HG02642 (cell line): ENCODE measurements at regions not wholly inside any gene's neighbourhood (a gene's known extent, or its start where the extent isn't known, plus 50 kb on each side); places are given as distances from the start of the nearest gene placed in this dataset.

Experiments
- ATAC-seq: cut with Tn5 transposase; IDR thresholded peaks from one replicate; pipeline ENCODE4 v1.9.1; 2021; ENCODE audit warnings: mild to moderate bottlenecking; ENCODE audit not compliant: unreplicated experiment, poor library complexity

- ATAC-seq: no peak
Observed at GRCh38 chr2:128969374-128969773, 650.7 kb upstream of the HS6ST1 start.

GRCh38 chr2:128970332-128971116 is 651.9 kb upstream of the HS6ST1 start:
- no peak for ATAC-seq

GRCh38 chr2:128973566-128973965 is 654.9 kb upstream of the HS6ST1 start:
- no peak for ATAC-seq

- ATAC-seq: no peak
Observed at GRCh38 chr2:128978212-128978611, 659.5 kb upstream of the HS6ST1 start.

- no peak for ATAC-seq
Observed at GRCh38 chr2:128979182-128979581, 660.5 kb upstream of the HS6ST1 start.

GRCh38 chr2:128980475-128980874 is 661.8 kb upstream of the HS6ST1 start:
- ATAC-seq: no peak

GRCh38 chr2:128981353-128981752 is 662.7 kb upstream of the HS6ST1 start:
- no peak for ATAC-seq

- no peak for ATAC-seq
Observed at GRCh38 chr2:128982001-128982400, 663.3 kb upstream of the HS6ST1 start.

- no peak for ATAC-seq
Observed at GRCh38 chr2:128982670-128983069, 664.0 kb upstream of the HS6ST1 start.

- no peak for ATAC-seq
Observed at GRCh38 chr2:128983094-128983493, 664.4 kb upstream of the HS6ST1 start.

- ATAC-seq: no peak
Observed at GRCh38 chr2:128984081-128984480, 665.4 kb upstream of the HS6ST1 start.

GRCh38 chr2:128984855-128985254 is 666.2 kb upstream of the HS6ST1 start:
- ATAC-seq: no peak

- ATAC-seq: no peak
Observed at GRCh38 chr2:128986026-128986715, 667.5 kb upstream of the HS6ST1 start.

GRCh38 chr2:128986867-128987268 is 668.2 kb upstream of the HS6ST1 start:
- no peak for ATAC-seq

- no peak for ATAC-seq
Observed at GRCh38 chr2:128988326-128988725, 669.7 kb upstream of the HS6ST1 start.

- ATAC-seq: no peak
Observed at GRCh38 chr2:128988967-128989366, 670.3 kb upstream of the HS6ST1 start.

- no peak for ATAC-seq
Observed at GRCh38 chr2:128995086-128995485, 676.4 kb upstream of the HS6ST1 start.

GRCh38 chr2:128996078-128996477 is 677.4 kb upstream of the HS6ST1 start:
- no peak for ATAC-seq

GRCh38 chr2:128997166-128997866 is 678.6 kb upstream of the HS6ST1 start:
- no peak for ATAC-seq

GRCh38 chr2:129001926-129002325 is 683.3 kb upstream of the HS6ST1 start:
- no peak for ATAC-seq

GRCh38 chr2:129002751-129003150 is 684.1 kb upstream of the HS6ST1 start:
- ATAC-seq: no peak
